GM19035 (cell line): ENCODE measurements at regions not wholly inside any gene's neighbourhood (a gene's known extent, or its start where the extent isn't known, plus 50 kb on each side); places are given as distances from the start of the nearest gene placed in this dataset.

Source experiments
- ATAC-seq: cut with Tn5 transposase; IDR thresholded peaks from one replicate; pipeline ENCODE4 v1.9.1; 2021; ENCODE audit not compliant: unreplicated experiment

GRCh38 chr3:82942041-82942440 is 1180.6 kb upstream of the GBE1 start:
- no peak for ATAC-seq

GRCh38 chr3:82940124-82940523 is 1178.7 kb upstream of the GBE1 start:
- ATAC-seq, result no peak

- no peak for ATAC-seq
Observed at GRCh38 chr3:82939491-82940097, 1178.1 kb upstream of the GBE1 start.

- no peak for ATAC-seq
Observed at GRCh38 chr3:82938821-82939328, 1177.4 kb upstream of the GBE1 start.

- no peak for ATAC-seq
Observed at GRCh38 chr3:82927309-82928253, 1166.1 kb upstream of the GBE1 start.

- ATAC-seq, result no peak
Observed at GRCh38 chr3:82891028-82891427, 1129.6 kb upstream of the GBE1 start.

- ATAC-seq, result no peak
Observed at GRCh38 chr3:82883072-82883471, 1121.6 kb upstream of the GBE1 start.

- ATAC-seq, result no peak
Observed at GRCh38 chr3:82875401-82875800, 1114.0 kb upstream of the GBE1 start.

GRCh38 chr3:82839871-82840270 is 1078.4 kb upstream of the GBE1 start:
- no peak for ATAC-seq

- no peak for ATAC-seq
Observed at GRCh38 chr3:82834098-82834497, 1072.7 kb upstream of the GBE1 start.

- no peak for ATAC-seq
Observed at GRCh38 chr3:82824491-82824890, 1063.0 kb upstream of the GBE1 start.

- no peak for ATAC-seq
Observed at GRCh38 chr3:82816086-82816485, 1054.6 kb upstream of the GBE1 start.

- ATAC-seq, result no peak
Observed at GRCh38 chr3:82815417-82816058, 1054.1 kb upstream of the GBE1 start.

- ATAC-seq, result no peak
Observed at GRCh38 chr3:82814660-82815059, 1053.2 kb upstream of the GBE1 start.

- no peak for ATAC-seq
Observed at GRCh38 chr3:82807781-82808180, 1046.3 kb upstream of the GBE1 start.

GRCh38 chr3:82802501-82802900 is 1041.1 kb upstream of the GBE1 start:
- ATAC-seq, result no peak

GRCh38 chr3:82800248-82800647 is 1038.8 kb upstream of the GBE1 start:
- no peak for ATAC-seq

- ATAC-seq, result no peak
Observed at GRCh38 chr3:82796765-82797164, 1035.3 kb upstream of the GBE1 start.

- no peak for ATAC-seq
Observed at GRCh38 chr3:82791241-82791640, 1029.8 kb upstream of the GBE1 start.

- ATAC-seq, result no peak
Observed at GRCh38 chr3:82790307-82791097, 1029.1 kb upstream of the GBE1 start.

GRCh38 chr3:82783194-82783593 is 1021.7 kb upstream of the GBE1 start:
- ATAC-seq, result no peak
